GM21515 (cell line): ENCODE measurements at regions not wholly inside any gene's neighbourhood (a gene's known extent, or its start where the extent isn't known, plus 50 kb on each side); places are given as distances from the start of the nearest gene placed in this dataset.
A peak's percentile ranks its signal among the peaks of the same experiment; 100 is the strongest.

Experiments used
- ATAC-seq: cut with Tn5 transposase; IDR thresholded peaks from one replicate; pipeline ENCODE4 v1.9.1; 2021; ENCODE audit not compliant: unreplicated experiment

DNA sequence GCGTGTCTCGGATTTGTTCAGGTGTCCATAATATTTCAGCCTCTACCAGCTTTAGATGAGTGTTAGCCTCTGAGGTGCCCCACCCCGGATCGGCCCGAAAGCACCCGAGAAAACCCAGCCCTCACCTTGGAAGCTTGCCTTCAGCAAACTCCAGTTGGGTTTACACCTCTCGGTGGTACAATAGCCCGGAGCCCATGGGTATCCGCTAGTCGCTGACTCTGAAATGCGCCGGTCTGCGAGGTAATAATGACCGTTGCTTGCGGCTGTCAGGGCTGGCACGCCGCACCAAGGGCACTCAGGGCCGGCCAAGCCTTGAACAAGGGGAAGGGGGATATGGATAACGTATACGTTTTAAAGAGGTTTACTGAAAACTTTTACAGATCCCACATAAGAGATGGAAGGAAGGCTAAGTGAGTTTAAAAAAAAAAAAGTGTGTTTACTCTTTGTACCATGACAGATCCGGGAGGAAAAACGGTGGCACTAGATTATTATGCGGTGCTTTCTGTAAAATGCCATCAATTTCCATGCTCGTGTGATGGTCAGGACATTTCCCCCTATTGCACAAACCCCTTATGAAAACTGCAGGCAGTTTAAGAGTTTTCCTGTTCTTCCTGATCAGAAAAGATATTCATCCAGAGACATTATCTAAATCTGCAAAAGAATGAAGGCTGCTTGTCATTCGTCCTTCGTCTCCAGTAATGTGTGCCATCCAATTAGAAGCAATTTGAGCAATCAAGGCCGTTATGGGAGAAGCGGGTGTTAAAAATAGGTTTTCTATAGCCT is 124.2 kb downstream of the TMEM161B start:
- ATAC-seq = no peak

DNA sequence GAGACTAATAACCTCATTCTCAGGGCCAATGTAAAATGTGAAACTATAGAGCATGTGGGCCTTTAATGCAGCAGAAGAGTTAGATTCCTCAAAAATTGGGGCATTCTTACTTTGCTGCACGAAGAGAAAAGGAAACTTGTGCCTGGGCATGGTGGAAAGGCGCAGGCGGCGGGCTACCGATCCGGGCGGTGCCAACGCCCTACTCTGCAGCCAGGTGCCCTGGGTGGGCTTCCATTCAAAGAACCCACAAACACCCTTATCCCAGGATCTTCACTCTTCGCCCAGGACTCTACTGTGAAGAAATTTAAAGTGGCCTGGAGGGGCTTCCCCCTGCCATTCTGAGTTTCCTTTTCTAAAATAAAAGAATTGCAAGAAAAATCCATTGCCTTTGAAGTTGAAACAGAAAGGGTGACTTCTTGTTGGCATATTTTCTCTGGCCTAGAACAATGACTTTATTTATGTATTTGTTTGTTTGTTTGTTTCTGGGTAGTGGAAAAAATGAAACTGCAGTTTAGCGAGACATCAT is 124.9 kb downstream of the TMEM161B start:
- no peak for ATAC-seq

DNA sequence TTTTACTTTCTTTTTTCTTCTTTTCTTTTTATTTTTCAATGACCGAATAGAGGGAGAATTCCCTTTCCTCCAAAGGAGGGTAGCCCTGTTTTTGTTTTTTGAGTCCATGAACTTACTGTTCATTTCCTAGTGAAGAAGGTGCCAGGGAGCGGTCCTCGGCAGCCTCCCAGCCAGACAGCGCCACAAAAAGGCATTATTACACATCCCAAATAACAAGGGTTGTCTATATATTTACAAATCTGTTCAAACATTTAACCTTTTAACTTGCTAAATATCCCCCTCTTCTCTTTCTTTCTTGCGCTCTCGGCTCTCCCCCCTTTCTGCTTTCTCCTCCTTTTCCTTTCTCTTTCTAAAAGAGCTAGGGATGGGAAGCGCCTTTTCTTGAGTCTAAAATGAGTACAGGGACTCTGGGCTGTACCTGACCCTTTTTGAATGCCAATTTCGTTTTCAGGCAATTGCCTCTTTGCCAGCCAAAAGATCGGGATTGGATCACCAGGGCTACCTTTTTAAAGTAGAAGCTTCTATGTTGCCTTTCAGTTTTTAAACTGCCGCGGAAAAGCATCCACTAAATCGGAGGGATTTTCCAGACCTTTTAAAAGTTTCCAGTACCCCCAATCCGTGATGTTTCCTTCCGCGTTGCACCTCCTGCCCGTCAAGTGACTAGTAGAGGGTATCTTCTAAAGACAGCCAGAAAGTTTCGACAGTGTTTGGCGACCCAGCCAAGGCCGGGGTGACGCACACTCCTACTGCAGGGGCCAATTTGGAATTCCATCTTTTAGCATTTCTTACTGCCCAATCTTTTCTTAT is 125.6 kb downstream of the TMEM161B start:
- no peak for ATAC-seq

DNA sequence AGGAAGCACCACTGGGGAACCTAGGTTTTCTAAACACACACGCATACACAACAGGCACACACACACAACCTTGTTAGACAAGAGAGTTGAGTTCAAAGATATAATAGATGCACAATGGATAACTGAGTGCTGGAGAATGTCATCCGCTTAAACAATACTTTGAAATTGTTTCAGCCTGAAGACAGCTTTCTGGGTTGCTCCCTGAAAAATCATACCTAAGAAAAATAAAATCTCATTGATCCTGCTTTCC is 126.1 kb downstream of the TMEM161B start:
- no peak for ATAC-seq

DNA sequence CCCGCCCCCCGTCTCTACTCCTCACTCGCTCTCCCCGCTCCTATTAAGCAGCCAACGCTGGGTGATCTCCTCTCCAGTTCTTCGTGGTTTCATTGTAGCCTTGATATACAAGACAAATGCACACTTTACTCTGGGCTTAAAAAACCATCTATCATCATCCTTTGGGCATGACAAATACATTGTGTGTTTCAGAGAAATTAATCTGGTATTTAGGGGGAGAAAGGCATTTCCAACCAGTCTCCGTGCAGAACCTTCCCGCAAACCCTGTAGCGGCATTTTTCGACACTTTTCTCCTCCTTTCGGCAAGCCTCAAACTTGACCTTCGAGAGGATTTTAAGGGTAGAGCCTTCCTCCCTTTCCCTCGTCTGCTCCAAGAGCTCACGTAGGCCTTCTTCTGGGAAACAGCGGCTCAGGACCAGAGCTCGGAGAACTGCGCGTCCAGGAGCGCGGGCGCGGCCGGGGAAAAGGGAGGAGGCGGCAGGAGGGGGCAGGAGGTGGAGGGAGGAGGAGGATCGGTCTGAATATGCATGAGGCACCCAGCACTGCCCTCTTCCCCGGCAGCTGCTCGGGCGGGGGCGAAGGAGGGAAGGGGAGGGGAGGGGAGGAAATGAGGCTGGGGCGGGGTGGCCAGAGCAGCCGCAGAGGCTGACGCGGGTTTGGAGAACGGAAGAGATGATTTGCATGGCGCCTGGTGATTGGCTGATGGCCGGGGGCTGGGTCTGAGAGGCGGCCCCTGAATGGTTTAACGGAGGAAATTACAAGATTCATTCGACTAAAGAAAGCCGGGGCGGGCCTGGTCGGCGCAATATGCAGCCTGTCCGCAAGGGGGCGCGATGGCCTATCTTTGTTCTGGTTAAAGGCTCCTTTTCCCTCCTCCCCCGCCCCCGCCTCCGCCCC is 127.5 kb downstream of the TMEM161B start:
- ATAC-seq = peak; percentile 92

DNA sequence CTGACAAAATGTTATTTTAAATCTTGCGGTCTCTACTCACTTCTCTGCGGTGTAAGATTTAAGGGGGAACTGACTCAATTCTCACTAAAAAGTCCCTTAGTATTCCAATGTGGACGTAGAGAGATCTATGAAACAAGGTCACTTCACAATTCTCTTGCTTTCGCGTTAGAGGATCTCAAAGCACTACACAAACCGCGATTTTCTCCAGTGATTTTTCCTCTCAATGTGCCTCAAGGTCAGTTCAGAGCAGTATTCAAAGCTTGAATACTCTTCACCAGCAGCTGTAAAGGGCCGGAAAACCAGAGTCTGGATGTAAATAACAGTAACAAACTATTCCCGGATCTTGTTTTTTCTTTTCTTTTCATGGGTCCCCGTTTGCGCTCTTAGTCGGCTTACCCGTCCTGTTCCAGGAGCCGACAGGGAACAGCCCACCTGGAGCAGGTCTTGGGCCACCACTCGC is 128.2 kb downstream of the TMEM161B start:
- no peak for ATAC-seq

DNA sequence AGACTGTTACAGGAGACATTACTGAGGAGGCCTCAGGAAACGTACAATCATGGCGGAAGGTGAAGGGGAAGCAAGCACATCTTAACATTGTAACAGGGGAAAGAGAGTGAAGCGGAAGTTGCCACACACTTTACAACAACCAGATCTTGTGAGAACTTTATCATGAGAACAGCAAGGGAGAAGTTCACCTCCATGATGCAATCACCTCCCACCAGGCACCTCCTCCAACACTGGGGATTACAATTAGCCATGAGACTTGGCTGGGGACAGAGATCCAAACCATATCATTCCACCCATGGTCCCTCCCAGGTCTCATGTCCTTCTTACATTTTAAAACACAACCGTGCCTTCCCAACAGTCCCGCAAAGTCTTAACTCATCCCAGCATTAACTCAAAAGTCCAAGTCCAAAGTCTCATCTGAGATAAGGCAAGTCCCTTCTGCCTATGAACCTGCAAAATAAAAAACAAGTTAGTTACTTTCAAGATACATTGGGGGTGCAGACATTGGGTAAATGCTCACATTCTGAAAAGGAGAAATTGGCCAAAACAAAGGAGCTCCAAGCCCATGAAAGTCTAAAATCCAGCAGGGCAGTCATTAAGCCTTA is 138.3 kb downstream of the TMEM161B start:
- no peak for ATAC-seq

DNA sequence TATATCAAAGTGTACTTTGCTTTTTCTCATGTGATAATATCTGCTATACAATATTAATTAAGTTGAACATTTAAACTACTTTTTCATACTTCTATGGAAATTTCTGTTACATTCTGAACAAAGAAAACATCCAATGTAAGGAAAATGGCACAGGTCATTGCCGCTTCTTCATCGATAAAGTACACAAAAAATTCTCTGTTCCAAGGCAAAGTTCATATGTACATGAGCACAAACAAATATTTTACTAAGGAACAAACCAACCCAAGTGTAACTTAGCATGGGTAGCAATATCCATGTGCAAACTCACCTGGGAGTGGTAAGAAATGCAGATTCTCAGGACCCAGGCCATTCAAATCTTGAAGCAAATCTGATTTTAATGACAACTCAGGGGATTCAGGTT is 139.8 kb downstream of the TMEM161B start:
- ATAC-seq = no peak

DNA sequence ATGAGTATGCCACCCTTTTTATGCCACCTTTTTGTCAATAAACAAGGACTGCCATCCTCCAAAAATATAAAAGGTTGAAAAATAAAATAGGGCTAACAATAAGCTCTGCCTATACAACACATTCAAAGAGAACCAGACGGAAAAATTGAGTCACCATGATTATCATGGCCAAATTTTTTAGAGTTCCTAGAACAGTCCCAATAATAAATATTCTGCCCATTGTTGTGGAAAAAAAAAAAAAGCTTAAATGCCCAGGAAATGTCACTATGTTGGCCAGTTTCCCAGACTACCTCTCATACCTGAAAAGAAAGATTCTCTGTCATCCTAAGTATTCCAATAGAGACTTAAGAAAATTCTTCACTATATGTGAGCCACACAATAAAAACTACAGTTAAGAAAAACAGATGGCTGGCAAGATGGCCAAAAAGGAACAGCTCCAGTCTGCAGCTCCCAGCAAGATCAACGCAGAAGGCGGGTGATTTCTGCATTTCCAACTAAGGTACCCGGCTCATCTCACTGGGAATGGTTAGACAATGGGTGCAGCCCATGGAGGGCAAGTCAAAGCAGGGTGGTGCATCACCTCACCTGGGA is 149.0 kb downstream of the TMEM161B start:
- ATAC-seq = no peak

DNA sequence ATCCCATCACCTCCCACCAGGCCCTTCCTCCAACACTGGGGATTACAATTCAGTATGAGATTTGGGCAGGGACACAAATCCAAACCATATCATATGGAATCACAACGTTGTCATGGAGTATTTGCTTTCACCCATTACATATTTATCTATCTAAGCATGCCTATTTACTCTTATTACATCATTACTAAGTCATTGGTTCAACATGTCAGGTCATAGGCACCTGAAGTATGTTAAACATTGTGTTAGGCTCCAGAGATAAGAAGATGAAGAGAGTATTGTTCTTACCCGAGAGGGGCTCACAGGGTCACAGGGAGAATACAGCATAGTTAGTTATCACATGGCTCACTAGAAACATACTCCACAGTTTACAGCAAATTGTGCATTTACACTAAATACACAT is 150.5 kb downstream of the TMEM161B start:
- ATAC-seq = no peak

DNA sequence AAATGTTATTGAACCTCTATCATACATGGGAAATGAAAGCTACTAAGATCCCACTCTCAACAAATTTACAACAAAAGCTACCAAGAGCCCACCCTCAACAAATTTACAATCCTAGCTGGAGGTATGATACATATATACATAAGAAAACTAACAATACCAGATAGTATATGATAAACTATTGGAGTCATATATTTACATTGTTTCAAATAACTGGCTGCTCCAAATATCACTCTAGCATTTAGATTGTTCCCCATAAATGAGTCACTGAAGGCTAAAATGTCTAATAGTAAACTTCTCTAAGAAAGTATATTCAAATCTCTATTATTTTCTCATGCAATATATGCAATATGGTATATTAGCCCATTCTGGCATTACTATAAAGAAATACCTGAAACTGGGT is 151.1 kb downstream of the TMEM161B start:
- no peak for ATAC-seq

DNA sequence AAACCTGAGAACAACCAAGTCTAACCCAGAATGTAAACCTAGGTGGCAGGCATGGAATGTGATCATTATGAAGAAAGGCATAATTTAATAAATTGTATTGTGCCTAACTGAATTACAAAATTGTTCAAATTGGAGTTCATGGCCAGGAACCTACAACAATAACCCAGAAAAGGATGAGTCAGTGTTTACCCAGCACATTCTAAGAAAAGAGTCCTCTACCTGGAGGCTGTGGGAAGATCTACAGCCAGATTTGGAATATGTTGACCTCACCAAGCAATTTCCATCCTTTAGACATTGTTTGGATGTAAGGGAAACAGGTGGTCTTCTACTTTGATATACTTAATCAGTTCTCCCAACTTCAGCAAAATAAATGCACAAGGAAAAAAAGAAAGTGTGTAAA is 152.2 kb downstream of the TMEM161B start:
- no peak for ATAC-seq

DNA sequence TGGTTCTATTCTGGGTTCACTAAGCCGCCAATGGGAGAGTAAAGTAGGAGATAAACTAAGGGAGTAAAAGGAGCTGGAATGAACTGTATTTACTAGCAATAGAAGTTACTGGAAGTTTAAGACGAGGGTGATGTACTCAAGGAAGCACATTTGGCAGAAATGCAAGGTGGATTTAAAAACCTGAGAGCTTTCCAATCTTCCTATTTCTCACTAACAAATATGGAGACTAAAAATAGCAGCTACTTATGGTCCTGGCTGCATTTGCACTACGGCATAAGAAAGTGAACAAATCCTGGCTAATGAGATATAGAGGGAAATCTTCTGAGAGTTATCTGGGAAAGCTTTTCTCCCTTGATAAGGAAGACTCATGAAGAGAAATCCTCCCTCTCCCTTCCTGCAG is 153.4 kb downstream of the TMEM161B start:
- ATAC-seq = no peak

DNA sequence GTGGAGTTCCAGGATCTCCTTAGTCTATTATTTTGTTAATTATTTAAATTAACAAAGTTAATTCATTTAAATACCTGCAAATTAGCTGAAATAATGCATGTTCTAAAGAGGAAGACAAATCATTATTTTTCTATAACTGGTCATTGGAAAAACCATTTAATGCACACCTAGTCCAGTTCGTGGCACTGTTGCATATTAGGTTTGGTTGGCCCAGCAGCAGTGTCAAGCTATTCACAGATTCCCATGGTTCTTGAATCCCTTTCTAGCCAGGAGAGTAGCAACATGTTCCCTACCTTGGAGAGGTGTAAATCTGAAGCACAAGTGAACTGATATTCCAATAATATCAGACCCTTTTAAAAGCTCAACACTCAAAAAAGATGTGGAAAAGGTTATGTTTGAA is 155.2 kb downstream of the TMEM161B start:
- ATAC-seq = no peak

DNA sequence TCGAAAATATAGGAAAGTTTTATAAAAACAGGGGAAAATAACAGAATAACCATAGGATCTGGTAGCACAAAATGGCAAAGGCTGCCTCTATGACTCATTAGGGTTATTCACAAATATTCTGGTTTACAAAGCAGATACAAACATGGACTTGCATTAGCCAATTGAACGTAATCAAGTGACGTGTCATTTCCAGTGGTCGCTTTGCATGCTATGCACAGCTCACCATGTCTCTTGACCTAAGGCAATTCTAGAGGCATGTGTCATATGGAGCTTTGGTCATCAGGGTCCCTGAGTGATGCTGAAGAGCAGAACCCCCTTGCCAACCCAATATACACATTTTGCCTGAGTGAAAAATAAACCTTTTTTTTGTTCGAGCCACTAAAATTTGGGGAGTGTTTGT is 158.8 kb downstream of the TMEM161B start:
- no peak for ATAC-seq

DNA sequence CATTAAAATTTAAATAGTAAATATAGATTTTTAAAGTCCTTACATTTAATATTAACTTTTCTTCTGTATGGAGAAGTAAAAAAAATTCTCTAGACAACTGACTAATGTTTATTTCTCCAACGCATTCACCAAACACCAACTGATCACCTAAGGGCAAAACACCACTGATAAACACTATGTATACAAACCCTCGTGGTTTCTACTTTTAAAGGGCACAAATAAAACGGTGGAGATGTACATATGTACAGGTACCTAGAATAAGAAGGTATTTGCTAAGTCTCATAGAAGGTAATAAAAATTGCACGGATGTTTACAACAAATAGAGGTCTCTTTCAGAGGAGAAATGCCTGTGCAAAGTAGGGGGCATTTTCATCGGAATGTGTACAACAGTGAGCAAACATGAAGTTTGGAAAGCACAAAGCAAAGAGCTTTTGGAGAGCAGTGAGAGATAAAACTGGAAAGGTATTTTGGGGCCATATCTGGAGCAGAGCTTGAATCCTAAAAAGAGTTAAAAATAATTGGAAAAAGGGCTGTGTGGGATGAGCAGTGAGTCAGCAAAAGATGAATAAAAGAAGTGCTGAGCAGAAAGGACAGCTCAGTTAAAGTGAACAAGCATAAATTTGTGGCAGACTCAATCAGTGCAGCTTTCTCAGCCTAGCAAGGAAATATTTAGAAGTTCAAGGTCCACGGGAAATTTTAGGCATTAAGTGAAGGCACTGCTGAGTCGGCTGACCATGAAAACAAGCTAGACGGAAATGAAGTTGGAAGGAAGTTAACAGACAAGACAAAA is 160.0 kb downstream of the TMEM161B start:
- ATAC-seq = no peak

DNA sequence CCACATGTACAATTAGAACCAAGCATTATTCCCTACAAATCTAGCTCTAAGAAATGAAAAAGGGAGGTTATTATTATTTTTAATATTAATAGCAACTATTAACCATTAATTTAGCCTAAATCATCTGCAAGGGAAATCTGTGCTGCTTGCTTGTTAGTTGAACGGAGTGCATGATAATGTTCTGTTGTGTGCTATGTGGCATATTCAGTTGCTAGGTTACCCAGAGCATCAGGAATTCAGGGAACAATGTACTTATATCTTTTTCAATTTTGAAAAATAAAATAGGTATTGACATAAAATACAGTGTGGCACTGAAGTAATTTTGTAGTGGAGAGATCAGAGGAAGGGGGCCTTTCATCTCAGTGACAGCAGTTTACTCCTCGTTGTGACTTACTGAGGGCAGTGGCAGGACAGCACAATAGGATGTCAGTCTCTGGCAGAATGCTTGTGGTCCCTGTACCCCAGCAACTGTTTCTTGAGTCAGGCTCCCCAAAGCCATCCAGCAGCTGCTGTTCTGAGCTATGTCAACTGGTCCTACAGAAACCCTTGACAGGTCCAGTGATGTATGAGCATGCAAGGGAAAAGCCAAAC is 173.6 kb downstream of the TMEM161B start:
- no peak for ATAC-seq

DNA sequence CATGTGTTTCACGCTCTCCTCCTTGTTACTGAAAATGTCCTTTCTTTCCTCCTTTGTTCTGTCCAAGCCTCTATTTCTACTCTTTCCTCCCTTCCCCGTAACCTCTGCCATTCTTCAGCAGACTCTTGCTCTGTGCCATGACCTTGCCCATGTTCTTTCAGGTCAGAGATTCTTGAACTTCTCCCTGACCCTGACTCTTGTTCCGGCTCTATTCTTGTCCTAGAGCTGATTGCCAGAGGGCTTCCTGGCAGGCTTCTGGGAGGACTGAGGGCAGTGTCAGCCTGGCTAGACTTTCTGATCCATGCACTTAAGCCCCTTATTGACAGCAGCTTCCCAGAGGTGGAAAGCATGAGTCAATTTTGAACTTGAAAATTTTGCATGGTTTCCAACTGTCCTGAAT is 174.2 kb downstream of the TMEM161B start:
- no peak for ATAC-seq

DNA sequence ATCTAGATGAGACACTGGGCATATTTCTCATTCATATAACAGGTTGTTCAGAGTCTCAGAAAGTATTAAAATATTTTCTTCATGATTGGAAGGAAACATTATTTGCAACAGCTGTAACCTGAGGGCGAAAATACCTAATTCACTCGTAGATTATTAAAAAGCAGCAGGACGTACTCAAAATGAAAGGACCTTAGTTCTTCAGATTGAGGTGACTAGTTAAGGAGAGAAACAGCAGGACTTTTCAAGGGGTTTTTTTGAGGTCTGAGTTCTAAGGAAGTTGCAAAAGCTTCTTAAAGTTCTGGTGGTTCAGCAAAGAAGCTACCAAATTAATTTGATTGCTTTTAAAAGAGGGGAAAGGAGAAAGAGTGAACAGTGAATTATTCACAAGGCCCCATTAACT is 174.9 kb downstream of the TMEM161B start:
- no peak for ATAC-seq
